ENCODE measurements at regions not wholly inside any gene's neighbourhood (a gene's known extent, or its start where the extent isn't known, plus 50 kb on each side); places are given as distances from the start of the nearest gene placed in this dataset.
"Not testable (repeated sequence)": the region's sequence is repeated elsewhere in the genome, so short reads cannot be mapped to it uniquely, and the experiment has no call there.

DNA sequence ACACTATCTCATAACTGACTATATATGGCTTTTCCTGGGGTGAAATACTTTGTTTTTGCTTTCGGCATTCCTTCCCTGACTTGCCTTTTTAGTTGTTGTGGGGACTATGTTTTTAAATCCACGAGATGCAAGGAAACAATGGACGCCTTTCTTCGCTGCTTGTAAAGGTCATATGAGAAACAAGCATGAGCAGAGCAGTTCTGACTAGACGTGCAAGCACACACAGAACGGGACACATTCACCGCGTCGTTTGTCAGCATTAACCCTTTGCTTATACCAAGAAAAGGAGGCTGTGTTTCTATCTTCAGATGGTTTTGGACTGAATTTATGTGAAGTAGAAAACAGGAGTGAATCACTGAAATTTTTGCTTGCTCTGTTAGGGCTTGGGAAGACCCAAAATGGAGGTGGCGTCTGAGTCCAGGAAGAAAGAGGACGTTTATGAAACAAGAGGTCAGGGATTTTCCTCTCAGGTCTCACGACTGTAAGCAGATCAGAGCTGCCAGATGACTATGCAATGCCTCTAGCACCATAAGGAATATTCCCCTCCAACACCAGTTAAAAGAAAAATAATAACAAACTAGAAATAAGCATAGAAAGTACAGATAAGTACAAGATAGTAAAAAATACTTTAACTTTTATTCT is 358.9 kb downstream of the DLEU7 start:
- H3K9ac ChIP-seq (ENCODE audit: low read length): no peak overlapping the region
- no peak for DNase-seq (ENCODE audit: low read depth)
- H3K9me3 ChIP-seq (ENCODE audit: control insufficient read depth, low read length): no peaks in the 10 kb centered on the region

GRCh38 chr13:50485979-50486935 is 357.2 kb downstream of the DLEU7 start:
- Histone ChIP-seq H3K4me3 (ENCODE audit: low read length) (peak overlapping the region; percentile 63), H3K27me3 (replicated peaks; ENCODE audit: control insufficient read depth, insufficient read depth, low read length) (no peaks in the 10 kb centered on the region), H3K9me3 (ENCODE audit: control insufficient read depth, low read length) (no peaks in the 10 kb centered on the region), H3K4me1 (ENCODE audit: control insufficient read depth, insufficient read depth, low read length) (peaks cover 16% of the 10 kb centered on the region), H3K9ac (ENCODE audit: low read length) (peak overlapping the region; percentile 30), H3K36me3 (ENCODE audit: control insufficient read depth, insufficient read depth, low read length, severe bottlenecking) (no peaks in the 10 kb centered on the region)
- DNase-seq (ENCODE audit: low read depth): peak; percentile 74

More for the DNA sequence above, 358.9 kb downstream of the DLEU7 start:
- Histone ChIP-seq H3K36me3 (ENCODE audit: control insufficient read depth, insufficient read depth, low read length, severe bottlenecking) (no peaks in the 10 kb centered on the region), H3K27me3 (replicated peaks; ENCODE audit: control insufficient read depth, insufficient read depth, low read length) (no peaks in the 10 kb centered on the region), H3K4me1 (ENCODE audit: control insufficient read depth, insufficient read depth, low read length) (peaks cover 16% of the 10 kb centered on the region), H3K4me3 (ENCODE audit: low read length) (no peak overlapping the region)

DNA sequence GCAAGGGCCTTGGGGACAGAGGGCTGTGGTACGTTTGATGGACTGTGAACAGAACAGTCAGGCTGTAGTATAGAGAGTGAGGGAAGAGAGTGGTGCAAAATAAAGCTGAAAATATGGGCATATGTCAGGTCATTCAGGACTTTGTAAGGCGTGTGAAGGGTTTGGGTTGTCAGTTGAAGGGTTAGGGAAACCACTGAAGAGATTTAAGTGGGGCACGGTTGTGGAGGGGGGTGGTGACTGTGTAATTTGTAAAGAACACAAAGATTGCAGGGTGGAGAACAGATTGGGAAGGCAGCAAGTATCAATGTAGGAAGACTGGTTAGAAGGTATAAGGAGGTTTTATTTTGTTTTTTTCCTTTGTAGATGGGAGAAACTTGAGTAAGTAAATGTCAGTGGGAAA is 349.8 kb downstream of the DLEU7 start:
- Histone ChIP-seq H3K4me3 (ENCODE audit: low read length) (no peak overlapping the region), H3K4me1 (ENCODE audit: control insufficient read depth, insufficient read depth, low read length) (no peaks in the 10 kb centered on the region), H3K36me3 (ENCODE audit: control insufficient read depth, insufficient read depth, low read length, severe bottlenecking) (no peaks in the 10 kb centered on the region), H3K9me3 (ENCODE audit: control insufficient read depth, low read length) (no peaks in the 10 kb centered on the region), H3K27me3 (replicated peaks; ENCODE audit: control insufficient read depth, insufficient read depth, low read length) (no peaks in the 10 kb centered on the region), H3K9ac (ENCODE audit: low read length) (no peak overlapping the region)
- no peak for DNase-seq (ENCODE audit: low read depth)

- H3K9me3 ChIP-seq (ENCODE audit: control insufficient read depth, low read length): no peaks in the 10 kb centered on the region
- no peak overlapping the region for H3K9ac ChIP-seq (ENCODE audit: low read length)
- DNase-seq (ENCODE audit: low read depth): no peak
- H3K27me3 ChIP-seq (replicated peaks; ENCODE audit: control insufficient read depth, insufficient read depth, low read length): no peaks in the 10 kb centered on the region
- H3K4me3 ChIP-seq (ENCODE audit: low read length): no peak overlapping the region
- no peaks in the 10 kb centered on the region for H3K4me1 ChIP-seq (ENCODE audit: control insufficient read depth, insufficient read depth, low read length)
- H3K36me3 ChIP-seq (ENCODE audit: control insufficient read depth, insufficient read depth, low read length, severe bottlenecking): no peaks in the 10 kb centered on the region
Measured at GRCh38 chr13:50494138-50494537, 349.4 kb downstream of the DLEU7 start.

DNA sequence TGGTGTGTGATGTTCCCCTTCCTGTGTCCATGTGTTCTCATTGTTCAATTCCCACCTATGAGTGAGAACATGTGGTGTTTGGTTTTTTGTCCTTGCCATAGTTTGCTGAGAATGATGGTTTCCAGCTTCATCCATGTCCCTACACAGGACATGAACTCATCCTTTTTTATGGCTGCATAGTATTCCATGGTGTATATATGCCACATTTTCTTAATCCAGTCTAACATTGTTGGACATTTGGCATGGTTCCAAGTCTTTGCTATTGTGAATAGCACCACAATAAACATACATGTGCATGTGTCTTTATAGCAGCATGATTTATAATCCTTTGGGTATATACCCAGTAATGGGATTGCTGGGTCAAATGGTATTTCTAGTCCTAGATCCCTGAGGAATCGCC is 340.3 kb downstream of the DLEU7 start:
- H3K4me1 ChIP-seq (ENCODE audit: control insufficient read depth, insufficient read depth, low read length); DNase-seq (ENCODE audit: low read depth): not testable (repeated sequence)

GRCh38 chr13:50509167-50509566 is 334.3 kb downstream of the DLEU7 start:
- H3K36me3 ChIP-seq (ENCODE audit: control insufficient read depth, insufficient read depth, low read length, severe bottlenecking): no peaks in the 10 kb centered on the region
- H3K9me3 ChIP-seq (ENCODE audit: control insufficient read depth, low read length): no peaks in the 10 kb centered on the region
- H3K4me1 ChIP-seq (ENCODE audit: control insufficient read depth, insufficient read depth, low read length): peaks cover 14% of the 10 kb centered on the region
- no peak overlapping the region for H3K9ac ChIP-seq (ENCODE audit: low read length)
- no peaks in the 10 kb centered on the region for H3K27me3 ChIP-seq (replicated peaks; ENCODE audit: control insufficient read depth, insufficient read depth, low read length)
- no peak overlapping the region for H3K4me3 ChIP-seq (ENCODE audit: low read length)
- no peak for DNase-seq (ENCODE audit: low read depth)

More for the DNA sequence above, 340.3 kb downstream of the DLEU7 start:
- H3K9ac ChIP-seq (ENCODE audit: low read length); H3K27me3 ChIP-seq (replicated peaks; ENCODE audit: control insufficient read depth, insufficient read depth, low read length); H3K9me3 ChIP-seq (ENCODE audit: control insufficient read depth, low read length); H3K36me3 ChIP-seq (ENCODE audit: control insufficient read depth, insufficient read depth, low read length, severe bottlenecking); H3K4me3 ChIP-seq (ENCODE audit: low read length): not testable (repeated sequence)

GRCh38 chr13:50509771-50510441 is 333.6 kb downstream of the DLEU7 start:
- Histone ChIP-seq H3K9me3 (ENCODE audit: control insufficient read depth, low read length) (no peaks in the 10 kb centered on the region), H3K4me3 (ENCODE audit: low read length) (no peak overlapping the region), H3K4me1 (ENCODE audit: control insufficient read depth, insufficient read depth, low read length) (peaks cover 14% of the 10 kb centered on the region), H3K36me3 (ENCODE audit: control insufficient read depth, insufficient read depth, low read length, severe bottlenecking) (no peaks in the 10 kb centered on the region), H3K27me3 (replicated peaks; ENCODE audit: control insufficient read depth, insufficient read depth, low read length) (no peaks in the 10 kb centered on the region), H3K9ac (ENCODE audit: low read length) (no peak overlapping the region)
- no peak for DNase-seq (ENCODE audit: low read depth)

DNA sequence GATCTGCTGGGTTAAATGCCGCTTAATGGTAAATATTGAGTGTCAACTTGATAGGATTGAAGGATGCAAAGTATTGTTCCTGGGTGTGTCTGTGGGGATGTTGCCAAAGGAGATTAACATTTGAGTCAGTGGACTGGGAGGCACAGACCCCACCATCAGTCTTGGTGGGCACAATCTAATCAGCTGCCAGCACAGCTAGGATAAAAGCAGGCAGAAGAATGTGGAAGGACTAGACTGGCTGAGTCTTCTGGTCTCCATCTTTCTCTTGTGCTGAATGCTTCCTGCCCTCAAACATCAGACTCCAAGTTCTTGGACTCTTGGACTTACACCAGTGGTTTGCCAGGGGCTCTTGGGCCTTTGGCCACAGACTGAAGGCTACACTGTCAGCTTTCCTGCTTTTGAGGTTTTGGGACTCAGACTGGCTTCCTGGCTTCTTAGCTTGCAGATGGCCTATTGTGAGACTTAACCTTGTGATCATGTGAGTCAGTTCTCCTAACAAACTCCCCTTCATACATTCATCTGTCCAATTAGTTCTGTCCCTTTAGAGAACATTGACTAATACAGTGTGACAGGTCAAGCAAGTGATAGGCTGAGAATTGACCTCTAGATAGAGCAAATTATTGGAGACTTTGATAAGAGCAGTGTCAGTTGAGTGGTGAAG is 332.5 kb downstream of the DLEU7 start:
- H3K36me3 ChIP-seq (ENCODE audit: control insufficient read depth, insufficient read depth, low read length, severe bottlenecking); H3K9ac ChIP-seq (ENCODE audit: low read length); H3K27me3 ChIP-seq (replicated peaks; ENCODE audit: control insufficient read depth, insufficient read depth, low read length); H3K4me3 ChIP-seq (ENCODE audit: low read length); H3K9me3 ChIP-seq (ENCODE audit: control insufficient read depth, low read length); DNase-seq (ENCODE audit: low read depth): not testable (repeated sequence)
- peaks cover 14% of the 10 kb centered on the region for H3K4me1 ChIP-seq (ENCODE audit: control insufficient read depth, insufficient read depth, low read length)

DNA sequence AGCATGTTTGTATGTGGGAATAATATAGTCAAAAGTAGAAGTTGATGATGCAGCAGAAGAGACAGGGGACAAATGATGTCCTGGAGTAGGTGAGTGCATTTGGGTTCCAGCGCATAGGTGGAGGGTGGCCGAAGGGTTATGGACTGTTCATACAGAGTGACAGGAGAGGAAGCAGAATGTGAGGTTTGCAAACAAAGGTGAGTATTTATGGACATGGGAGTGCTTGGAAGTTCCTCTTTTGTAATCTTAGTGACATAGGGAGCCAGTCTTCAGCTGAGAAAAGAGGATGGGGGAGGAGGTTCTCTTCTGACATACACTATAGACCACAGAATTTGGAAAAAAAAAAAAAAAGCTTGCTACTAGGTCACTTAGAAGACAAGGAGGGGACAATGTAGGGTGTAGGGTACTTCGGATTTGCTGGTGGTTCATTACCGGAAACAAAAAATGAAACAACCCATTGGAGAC is 331.6 kb downstream of the DLEU7 start:
- Histone ChIP-seq H3K9ac (ENCODE audit: low read length) (peak overlapping the region; percentile 72), H3K9me3 (ENCODE audit: control insufficient read depth, low read length) (no peaks in the 10 kb centered on the region), H3K36me3 (ENCODE audit: control insufficient read depth, insufficient read depth, low read length, severe bottlenecking) (no peaks in the 10 kb centered on the region), H3K27me3 (replicated peaks; ENCODE audit: control insufficient read depth, insufficient read depth, low read length) (no peaks in the 10 kb centered on the region), H3K4me1 (ENCODE audit: control insufficient read depth, insufficient read depth, low read length) (peaks cover 14% of the 10 kb centered on the region), H3K4me3 (ENCODE audit: low read length) (peak overlapping the region; percentile 70)
- DNase-seq (ENCODE audit: low read depth): no peak

GRCh38 chr13:50512474-50513299 is 330.8 kb downstream of the DLEU7 start:
- Histone ChIP-seq H3K27me3 (replicated peaks; ENCODE audit: control insufficient read depth, insufficient read depth, low read length) (no peaks in the 10 kb centered on the region), H3K4me3 (ENCODE audit: low read length) (peak overlapping the region; percentile 70), H3K4me1 (ENCODE audit: control insufficient read depth, insufficient read depth, low read length) (peaks cover 14% of the 10 kb centered on the region), H3K9me3 (ENCODE audit: control insufficient read depth, low read length) (no peaks in the 10 kb centered on the region), H3K9ac (ENCODE audit: low read length) (peak overlapping the region; percentile 72), H3K36me3 (ENCODE audit: control insufficient read depth, insufficient read depth, low read length, severe bottlenecking) (no peaks in the 10 kb centered on the region)
- DNase-seq (ENCODE audit: low read depth): peak; percentile 73
